H9 (cell line): ENCODE measurements at regions not wholly inside any gene's neighbourhood (a gene's known extent, or its start where the extent isn't known, plus 50 kb on each side); places are given as distances from the start of the nearest gene placed in this dataset.
"Not testable (repeated sequence)": the region's sequence is repeated elsewhere in the genome, so short reads cannot be mapped to it uniquely, and the experiment has no call there.

Experiments
- DNase-seq: peaks from one replicate; pipeline ENCODE4 v3.0.0-alpha.2; 2017
- H2AFZ ChIP-seq: one replicate; pipeline ENCODE4 v1.6.1; 2013; ENCODE audit warnings: mild to moderate bottlenecking, low read length, control low read depth, moderate library complexity
- H2AK5ac ChIP-seq: 2 replicates; pipeline ENCODE4 v1.6.1; 2013; ENCODE audit warnings: low read length, control low read depth, mixed read lengths; ENCODE audit not compliant: insufficient read length
- H2BK120ac ChIP-seq: one replicate; pipeline ENCODE4 v1.6.1; 2013; ENCODE audit warnings: low read depth, mild to moderate bottlenecking, low read length, control low read depth, inconsistent platforms; ENCODE audit not compliant: poor library complexity, severe bottlenecking
- H2BK12ac ChIP-seq: 2 replicates; pipeline ENCODE4 v1.6.1; 2013; ENCODE audit warnings: low read length, control low read depth, mixed read lengths, low read depth; ENCODE audit not compliant: insufficient read length
- H2BK15ac ChIP-seq: 2 replicates; pipeline ENCODE4 v1.6.1; 2013; ENCODE audit warnings: low read depth, low read length, control low read depth
- H2BK20ac ChIP-seq: one replicate; pipeline ENCODE4 v1.6.1; 2013; ENCODE audit warnings: low read depth, mild to moderate bottlenecking, low read length, control low read depth, inconsistent platforms; ENCODE audit not compliant: poor library complexity, severe bottlenecking
- H2BK5ac ChIP-seq: 2 replicates; pipeline ENCODE4 v1.6.1; 2013; ENCODE audit warnings: low read length, control low read depth, mixed read lengths; ENCODE audit not compliant: insufficient read length
- H3K14ac ChIP-seq: 2 replicates; pipeline ENCODE4 v1.6.1; 2013; ENCODE audit warnings: low read length, control low read depth; ENCODE audit not compliant: insufficient read depth
- H3K18ac ChIP-seq: 2 replicates; pipeline ENCODE4 v1.6.1; 2013; ENCODE audit warnings: low read depth, mild to moderate bottlenecking, mixed read lengths, low read length, control low read depth; ENCODE audit not compliant: insufficient read length
- H3K23ac ChIP-seq: 2 replicates; pipeline ENCODE4 v1.6.1; 2013; ENCODE audit warnings: low read length, control low read depth, mixed read lengths, low read depth; ENCODE audit not compliant: insufficient read length
- H3K23me2 ChIP-seq: 2 replicates; pipeline ENCODE4 v1.6.1; 2013; ENCODE audit warnings: low read depth, mild to moderate bottlenecking, mixed read lengths, low read length, control low read depth; ENCODE audit not compliant: insufficient read length, poor library complexity, severe bottlenecking
- H3K27ac ChIP-seq: 2 replicates; pipeline ENCODE4 v1.5.1; 2013; ENCODE audit warnings: low read length, control low read depth, mixed read lengths, low read depth; ENCODE audit not compliant: insufficient read length
- H3K27me3 ChIP-seq: 2 replicates; pipeline ENCODE4 v1.6.1; 2013; ENCODE audit warnings: low read length, control low read depth, inconsistent platforms; ENCODE audit not compliant: insufficient read depth
- H3K4ac ChIP-seq: 2 replicates; pipeline ENCODE4 v1.6.1; 2013; ENCODE audit warnings: low read depth, mild to moderate bottlenecking, control low read depth, inconsistent platforms, low read length, moderate library complexity
- H3K4me1 ChIP-seq: 2 replicates; pipeline ENCODE4 v1.6.1; 2013; ENCODE audit warnings: low read length, control low read depth, inconsistent platforms; ENCODE audit not compliant: insufficient read depth
- H3K4me2 ChIP-seq: 2 replicates; pipeline ENCODE4 v1.6.1; 2013; ENCODE audit warnings: low read length, control low read depth, mixed read lengths; ENCODE audit not compliant: insufficient read length, insufficient read depth
- H3K56ac ChIP-seq: 2 replicates; pipeline ENCODE4 v1.6.1; 2013; ENCODE audit warnings: low read depth, mild to moderate bottlenecking, mixed read lengths, low read length, control low read depth; ENCODE audit not compliant: insufficient read length
- H3K79me1 ChIP-seq: 2 replicates; pipeline ENCODE4 v1.6.1; 2013; ENCODE audit warnings: low read depth, mild to moderate bottlenecking, moderate library complexity, low read length, control low read depth, inconsistent platforms; ENCODE audit not compliant: insufficient read depth, poor library complexity, severe bottlenecking
- H3K79me2 ChIP-seq: 2 replicates; pipeline ENCODE4 v1.6.1; 2013; ENCODE audit warnings: low read length, control low read depth, inconsistent platforms; ENCODE audit not compliant: insufficient read depth
- H3K9ac ChIP-seq: 2 replicates; pipeline ENCODE4 v1.6.1; 2013; ENCODE audit warnings: low read length, control low read depth, mixed read lengths; ENCODE audit not compliant: insufficient read length; ENCODE audit errors: extremely low read depth
- H3K9me3 ChIP-seq: one replicate; pipeline ENCODE4 v1.6.1; 2013; ENCODE audit warnings: low read depth, low read length, inconsistent platforms; ENCODE audit not compliant: control insufficient read depth
- H3T11ph ChIP-seq: one replicate; pipeline ENCODE4 v1.6.1; 2013; ENCODE audit warnings: mild to moderate bottlenecking, low read length, control low read depth, inconsistent platforms
- H4K20me1 ChIP-seq: one replicate; pipeline ENCODE4 v1.6.1; 2013; ENCODE audit not compliant: control insufficient read depth, insufficient read length, insufficient read depth
- H4K5ac ChIP-seq: 2 replicates; pipeline ENCODE4 v1.6.1; 2013; ENCODE audit warnings: low read depth, mild to moderate bottlenecking, mixed read lengths, low read length, control low read depth; ENCODE audit not compliant: insufficient read length
- H4K8ac ChIP-seq: replicated peaks from 2 replicates; pipeline ENCODE4 v1.6.1; 2013; ENCODE audit warnings: low read length, control low read depth, mixed read lengths, low read depth; ENCODE audit not compliant: insufficient read length
- H4K91ac ChIP-seq: 2 replicates; pipeline ENCODE4 v1.6.1; 2013; ENCODE audit warnings: low read depth, mild to moderate bottlenecking, moderate library complexity, mixed read lengths, low read length, control low read depth; ENCODE audit not compliant: insufficient read length
- H3K27ac Mint-ChIP-seq, 3 experiments: 2 replicates in 2 of 3; 3 replicates in 1 of 3; pipeline ENCODE4 v1.8.0; 2020 to 2021; ENCODE audit warnings: mixed read lengths in 3 of 3, mild to moderate bottlenecking in 1 of 3, moderate library complexity in 1 of 3
- H3K27me3 Mint-ChIP-seq: 2 replicates; pipeline ENCODE4 v1.8.0; 2021; ENCODE audit warnings: low read depth, mild to moderate bottlenecking, moderate library complexity, mixed read lengths
- H3K36me3 Mint-ChIP-seq, 3 experiments: 2 replicates in 2 of 3; 3 replicates in 1 of 3; pipeline ENCODE4 v1.8.0; 2020 to 2021; ENCODE audit warnings: low read depth in 3 of 3, mixed read lengths in 3 of 3; ENCODE audit not compliant: insufficient read depth in 1 of 3
- H3K4me1 Mint-ChIP-seq, 2 experiments: 2 replicates each; pipeline ENCODE4 v1.8.0; 2020; ENCODE audit warnings: mixed read lengths in 2 of 2
- H3K4me3 Mint-ChIP-seq, 2 experiments: 2 replicates in 1 of 2; 3 replicates in 1 of 2; pipeline ENCODE4 v1.8.0; 2020 to 2021; ENCODE audit warnings: mild to moderate bottlenecking in 2 of 2, mixed read lengths in 2 of 2, moderate library complexity in 1 of 2
- H3K9me3 Mint-ChIP-seq, 2 experiments: 2 replicates in 1 of 2; 3 replicates in 1 of 2; pipeline ENCODE4 v1.8.0; 2020; ENCODE audit warnings: mild to moderate bottlenecking in 2 of 2, mixed read lengths in 2 of 2, moderate library complexity in 1 of 2
- WGBS: extraction: QIAGEN DNeasy Blood & Tissue Kit; methylation state at CpG from one replicate; pipeline ENCODE4 v1.1.7; 2013; ENCODE audit warnings: missing lambda C conversion rate, low lambda C conversion rate, mixed read lengths; ENCODE audit not compliant: insufficient read length; ENCODE audit errors: extremely low coverage; 5-methylcytosine and 5-hydroxymethylcytosine counted together
- TF ChIP-seq, protein P1 (sequence below): fragments of 200-600 bp; sonication (generic); conservative IDR thresholded peaks from 3 replicates; pipeline ENCODE4 v1.8.0; 2021; ENCODE audit warnings: antibody characterized with exemption, mild to moderate bottlenecking

DNA sequence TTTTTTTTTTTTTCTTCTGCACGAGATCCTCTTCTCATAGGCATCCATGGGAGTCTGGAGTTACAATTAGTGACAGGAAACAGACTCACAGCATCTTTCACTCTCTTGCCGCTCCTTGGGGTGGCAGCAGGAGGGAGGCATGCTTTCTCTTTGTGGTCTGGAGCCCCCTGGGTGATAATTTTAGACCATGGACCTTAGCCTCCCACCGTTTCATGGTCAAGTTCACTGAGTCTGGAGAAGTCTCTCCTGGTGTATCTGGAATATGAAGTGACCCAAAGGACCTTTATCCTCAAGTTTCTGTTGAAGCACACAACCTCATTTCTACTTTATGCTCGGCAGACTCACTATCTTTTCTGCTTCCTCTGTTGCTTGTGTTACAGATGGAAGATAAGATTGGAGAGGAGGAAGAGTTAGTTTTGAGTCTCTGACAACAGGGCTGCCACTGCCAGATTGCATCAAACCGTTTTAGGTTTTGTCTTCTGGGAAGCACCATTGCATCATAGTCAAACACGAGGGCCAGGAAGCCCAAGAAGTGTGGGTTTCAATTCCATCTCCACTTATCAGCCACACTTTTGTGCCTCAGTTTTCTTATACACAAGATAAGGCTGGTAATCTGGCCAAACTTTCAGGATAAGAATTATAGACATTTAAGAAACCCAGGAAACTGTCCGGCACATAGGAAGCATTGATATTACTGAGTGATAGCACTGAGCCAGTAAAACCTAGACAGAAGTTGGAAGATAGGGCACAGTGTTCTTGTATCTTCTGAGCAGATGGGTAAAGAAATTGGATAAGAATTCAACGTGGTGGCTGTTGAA, 62.3 kb downstream of the ADCYAP1 start:
- H3K4ac ChIP-seq: no peak overlapping the region
- peaks cover 2 to 3% of the 10 kb centered on the region in 2 experiments for H3K4me1 Mint-ChIP-seq
- H3K9me3 Mint-ChIP-seq: peaks cover 21 to 33% of the 10 kb centered on the region in 2 experiments

DNA sequence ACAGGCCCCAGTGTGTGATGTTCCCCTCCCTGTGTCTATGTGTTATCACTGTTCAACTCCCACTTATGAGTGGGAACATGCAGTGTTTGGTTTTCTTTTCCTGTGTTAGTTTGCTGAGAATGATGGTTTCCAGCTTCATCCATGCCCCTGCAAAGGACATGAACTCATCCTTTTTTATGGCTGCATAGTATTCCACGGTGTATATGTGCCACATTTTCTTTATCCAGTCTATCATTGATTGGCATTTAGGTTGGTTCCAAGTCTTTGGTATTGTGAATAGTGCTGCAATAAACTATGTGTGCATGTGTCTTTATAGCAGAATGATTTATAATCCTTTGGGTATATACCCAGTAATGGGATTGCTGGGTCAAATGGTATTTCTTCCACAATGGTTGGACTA, 64.2 kb downstream of the ADCYAP1 start:
- H3T11ph ChIP-seq, H2AK5ac ChIP-seq, H3K23me2 ChIP-seq, H3K79me1 ChIP-seq, H4K5ac ChIP-seq, H3K9me3 ChIP-seq, H3K14ac ChIP-seq, H3K4me3 Mint-ChIP-seq, H3K4me2 ChIP-seq, H3K27ac ChIP-seq, H2AFZ ChIP-seq, H2BK15ac ChIP-seq, H2BK120ac ChIP-seq, H3K4me1 ChIP-seq, H4K8ac ChIP-seq, H3K23ac ChIP-seq, H3K9ac ChIP-seq, H3K4ac ChIP-seq, H4K20me1 ChIP-seq, H2BK12ac ChIP-seq, DNase-seq, H3K18ac ChIP-seq, H3K27me3 ChIP-seq, H3K56ac ChIP-seq, H2BK20ac ChIP-seq, H3K4me1 Mint-ChIP-seq, H2BK5ac ChIP-seq, H3K27ac Mint-ChIP-seq, H4K91ac ChIP-seq, H3K79me2 ChIP-seq: not testable (repeated sequence)
- Mint-ChIP-seq H3K27me3 (peaks cover 18% of the 10 kb centered on the region), H3K9me3 (peaks cover 23 to 36% of the 10 kb centered on the region in 2 experiments), H3K36me3 (peaks cover 4 to 33% (median 26%) of the 10 kb centered on the region in 3 experiments)
- WGBS: no CpG with 5 or more reads among the region's 1 CpG

More for the DNA sequence above, 62.3 kb downstream of the ADCYAP1 start:
- Histone ChIP-seq H3K56ac (no peak overlapping the region), H3K23ac (no peak overlapping the region), H3K4me2 (no peak overlapping the region), H3K18ac (no peak overlapping the region), H2BK12ac (no peak overlapping the region), H3K23me2 (no peaks in the 10 kb centered on the region), H3K27me3 (no peaks in the 10 kb centered on the region), H2BK15ac (no peak overlapping the region), H3K27ac (no peak overlapping the region), H3K9me3 (no peaks in the 10 kb centered on the region), H2BK20ac (no peak overlapping the region), H4K91ac (no peak overlapping the region), H3K79me1 (no peaks in the 10 kb centered on the region), H2BK5ac (no peak overlapping the region), H3T11ph (no peak overlapping the region), H4K20me1 (no peaks in the 10 kb centered on the region), H4K8ac (no peak overlapping the region), H4K5ac (no peak overlapping the region), H2AFZ (no peak overlapping the region), H3K4me1 (no peaks in the 10 kb centered on the region), H3K79me2 (no peaks in the 10 kb centered on the region), H2AK5ac (no peak overlapping the region), H3K14ac (no peak overlapping the region), H2BK120ac (no peak overlapping the region), H3K9ac (no peak overlapping the region)
- TF ChIP-seq, protein P1, sequence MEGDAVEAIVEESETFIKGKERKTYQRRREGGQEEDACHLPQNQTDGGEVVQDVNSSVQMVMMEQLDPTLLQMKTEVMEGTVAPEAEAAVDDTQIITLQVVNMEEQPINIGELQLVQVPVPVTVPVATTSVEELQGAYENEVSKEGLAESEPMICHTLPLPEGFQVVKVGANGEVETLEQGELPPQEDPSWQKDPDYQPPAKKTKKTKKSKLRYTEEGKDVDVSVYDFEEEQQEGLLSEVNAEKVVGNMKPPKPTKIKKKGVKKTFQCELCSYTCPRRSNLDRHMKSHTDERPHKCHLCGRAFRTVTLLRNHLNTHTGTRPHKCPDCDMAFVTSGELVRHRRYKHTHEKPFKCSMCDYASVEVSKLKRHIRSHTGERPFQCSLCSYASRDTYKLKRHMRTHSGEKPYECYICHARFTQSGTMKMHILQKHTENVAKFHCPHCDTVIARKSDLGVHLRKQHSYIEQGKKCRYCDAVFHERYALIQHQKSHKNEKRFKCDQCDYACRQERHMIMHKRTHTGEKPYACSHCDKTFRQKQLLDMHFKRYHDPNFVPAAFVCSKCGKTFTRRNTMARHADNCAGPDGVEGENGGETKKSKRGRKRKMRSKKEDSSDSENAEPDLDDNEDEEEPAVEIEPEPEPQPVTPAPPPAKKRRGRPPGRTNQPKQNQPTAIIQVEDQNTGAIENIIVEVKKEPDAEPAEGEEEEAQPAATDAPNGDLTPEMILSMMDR: no peak
- no peak overlapping the region for H3K27ac Mint-ChIP-seq
- no peak for DNase-seq
- H3K36me3 Mint-ChIP-seq: peaks cover 4 to 29% (median 24%) of the 10 kb centered on the region in 3 experiments
- no peak overlapping the region for H3K4me3 Mint-ChIP-seq
- peaks cover 18% of the 10 kb centered on the region for H3K27me3 Mint-ChIP-seq
- WGBS: no CpG with 5 or more reads among the region's 8 CpGs
